ENCODE measurements at regions not wholly inside any gene's neighbourhood (a gene's known extent, or its start where the extent isn't known, plus 50 kb on each side); places are given as distances from the start of the nearest gene placed in this dataset.
A peak's percentile ranks its signal among the peaks of the same experiment; 100 is the strongest.

GRCh38 chrX:13890806-13891205 is 73.9 kb upstream of the GPM6B start:
- in situ Hi-C loops (cut with HindIII; ENCODE audit: low sequenced_read_pairs), result no loop called here
- H3K4me3 ChIP-seq (ENCODE audit: low read depth, low read length), result no peak overlapping the region
- DNase-seq (ENCODE audit: low read depth), result no peak
- no peak for TF ChIP-seq CTCF (IDR thresholded peaks at IDR 0.05; ENCODE audit: low read depth, low read length, missing control alignments)

GRCh38 chrX:13888284-13888683 is 71.4 kb upstream of the GPM6B start:
- H3K4me3 ChIP-seq (ENCODE audit: low read depth, low read length), result no peak overlapping the region
- no peak for DNase-seq (ENCODE audit: low read depth)
- no peak for TF ChIP-seq CTCF (IDR thresholded peaks at IDR 0.05; ENCODE audit: low read depth, low read length, missing control alignments)
- in situ Hi-C loops (cut with HindIII; ENCODE audit: low sequenced_read_pairs), result no loop called here

- H3K4me3 ChIP-seq (ENCODE audit: low read depth, low read length), result no peak overlapping the region
- DNase-seq (ENCODE audit: low read depth), result no peak
- in situ Hi-C loops (cut with HindIII; ENCODE audit: low sequenced_read_pairs), result no loop called here
- no peak for TF ChIP-seq CTCF (IDR thresholded peaks at IDR 0.05; ENCODE audit: low read depth, low read length, missing control alignments)
Measured at GRCh38 chrX:13885591-13885990, 68.7 kb upstream of the GPM6B start.

GRCh38 chrX:13876652-13877051 is 59.8 kb upstream of the GPM6B start:
- TF ChIP-seq CTCF (IDR thresholded peaks at IDR 0.05; ENCODE audit: low read depth, low read length, missing control alignments), result no peak
- in situ Hi-C loops (cut with HindIII; ENCODE audit: low sequenced_read_pairs), result no loop called here
- no peak for DNase-seq (ENCODE audit: low read depth)
- no peak overlapping the region for H3K4me3 ChIP-seq (ENCODE audit: low read depth, low read length)

GRCh38 chrX:13875572-13875971 is 58.7 kb upstream of the GPM6B start:
- in situ Hi-C loops (cut with HindIII; ENCODE audit: low sequenced_read_pairs), result no loop called here
- no peak overlapping the region for H3K4me3 ChIP-seq (ENCODE audit: low read depth, low read length)
- no peak for TF ChIP-seq CTCF (IDR thresholded peaks at IDR 0.05; ENCODE audit: low read depth, low read length, missing control alignments)
- no peak for DNase-seq (ENCODE audit: low read depth)

- no peak for TF ChIP-seq CTCF (IDR thresholded peaks at IDR 0.05; ENCODE audit: low read depth, low read length, missing control alignments)
- in situ Hi-C loops (cut with HindIII; ENCODE audit: low sequenced_read_pairs), result no loop called here
- H3K4me3 ChIP-seq (ENCODE audit: low read depth, low read length), result no peak overlapping the region
- peak; percentile 47 for DNase-seq (ENCODE audit: low read depth)
Measured at GRCh38 chrX:13868591-13868990, 51.7 kb upstream of the GPM6B start.
